ENCODE measurements at regions not wholly inside any gene's neighbourhood (a gene's known extent, or its start where the extent isn't known, plus 50 kb on each side); places are given as distances from the start of the nearest gene placed in this dataset.

DNA sequence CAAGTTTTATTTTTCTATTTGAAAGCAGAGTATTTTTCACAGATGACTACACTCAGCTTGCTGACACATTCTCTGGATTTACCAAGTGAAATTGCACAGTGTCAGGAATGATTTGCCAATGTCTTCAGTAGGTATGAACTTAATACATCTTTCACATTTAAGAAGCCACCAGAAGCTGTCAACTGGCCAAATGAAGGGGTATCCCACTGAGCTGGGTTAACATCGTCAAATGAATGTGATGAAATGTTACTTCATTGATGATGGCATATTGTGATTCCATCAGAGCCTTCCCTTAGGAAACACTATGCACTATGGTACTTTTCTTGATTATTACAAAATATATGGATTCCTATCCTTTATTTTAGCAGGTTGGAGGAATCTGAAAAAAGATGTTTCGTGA, 592.3 kb downstream of the FGF9 start:
- no peak for TF ChIP-seq EP300 (IDR thresholded peaks at IDR 0.05)
- no peak for TF ChIP-seq POLR2A (IDR thresholded peaks at IDR 0.05)
